Osteocyte (in vitro differentiated cells): ENCODE measurements at regions not wholly inside any gene's neighbourhood (a gene's known extent, or its start where the extent isn't known, plus 50 kb on each side); places are given as distances from the start of the nearest gene placed in this dataset.
"Not testable (repeated sequence)": the region's sequence is repeated elsewhere in the genome, so short reads cannot be mapped to it uniquely, and the experiment has no call there.

Experiments used
- DNase-seq: peaks from one replicate; pipeline ENCODE4 v3.0.0; 2021; ENCODE audit warnings: mixed read lengths; ENCODE audit not compliant: unreplicated experiment; ENCODE audit errors: extremely low spot score
- H3K27ac Mint-ChIP-seq: one replicate; pipeline ENCODE4 v1.8.0; 2021; ENCODE audit warnings: mild to moderate bottlenecking, mixed read lengths; ENCODE audit not compliant: unreplicated experiment
- H3K27me3 Mint-ChIP-seq: one replicate; pipeline ENCODE4 v1.8.0; 2021; ENCODE audit warnings: mixed read lengths; ENCODE audit not compliant: unreplicated experiment
- H3K36me3 Mint-ChIP-seq: one replicate; pipeline ENCODE4 v1.8.0; 2021; ENCODE audit warnings: mixed read lengths; ENCODE audit not compliant: unreplicated experiment
- H3K4me1 Mint-ChIP-seq: one replicate; pipeline ENCODE4 v1.8.0; 2021; ENCODE audit warnings: mixed read lengths; ENCODE audit not compliant: unreplicated experiment
- H3K4me3 Mint-ChIP-seq: one replicate; pipeline ENCODE4 v1.8.0; 2021; ENCODE audit warnings: mild to moderate bottlenecking, moderate library complexity, mixed read lengths; ENCODE audit not compliant: unreplicated experiment
- H3K9me3 Mint-ChIP-seq: one replicate; pipeline ENCODE4 v1.8.0; 2021; ENCODE audit warnings: mixed read lengths; ENCODE audit not compliant: unreplicated experiment
- TF ChIP-seq, protein P1 (sequence below): fragments of 200-600 bp; sonication (generic); IDR thresholded peaks from 2 replicates; pipeline ENCODE4 v1.5.0; 2021; ENCODE audit warnings: antibody characterized with exemption, mild to moderate bottlenecking, moderate library complexity

DNA sequence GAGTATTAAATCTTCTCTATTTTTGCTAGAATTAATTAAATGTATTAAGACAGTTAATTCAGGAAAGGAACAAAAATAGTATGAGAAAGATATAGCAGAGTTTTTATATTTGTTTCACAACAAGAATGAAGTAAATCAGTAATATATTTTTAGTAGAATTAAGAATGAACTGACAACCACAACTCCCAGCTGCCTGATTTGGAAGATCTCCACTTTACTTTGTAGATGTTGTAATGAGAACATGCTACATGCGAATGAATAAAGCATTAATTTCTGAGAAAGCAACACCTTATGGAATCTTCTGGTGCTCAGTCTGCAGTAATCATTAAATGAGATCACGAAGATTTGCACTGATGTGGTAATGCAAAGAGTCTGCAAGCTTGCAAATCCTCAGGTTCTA is 695.6 kb upstream of the PCDH7 start:
- DNase-seq, result no peak
- Mint-ChIP-seq H3K27ac (no peak overlapping the region), H3K4me3 (no peak overlapping the region), H3K4me1 (no peaks in the 10 kb centered on the region), H3K36me3 (no peaks in the 10 kb centered on the region), H3K27me3 (no peaks in the 10 kb centered on the region), H3K9me3 (no peaks in the 10 kb centered on the region)
- TF ChIP-seq, protein P1, sequence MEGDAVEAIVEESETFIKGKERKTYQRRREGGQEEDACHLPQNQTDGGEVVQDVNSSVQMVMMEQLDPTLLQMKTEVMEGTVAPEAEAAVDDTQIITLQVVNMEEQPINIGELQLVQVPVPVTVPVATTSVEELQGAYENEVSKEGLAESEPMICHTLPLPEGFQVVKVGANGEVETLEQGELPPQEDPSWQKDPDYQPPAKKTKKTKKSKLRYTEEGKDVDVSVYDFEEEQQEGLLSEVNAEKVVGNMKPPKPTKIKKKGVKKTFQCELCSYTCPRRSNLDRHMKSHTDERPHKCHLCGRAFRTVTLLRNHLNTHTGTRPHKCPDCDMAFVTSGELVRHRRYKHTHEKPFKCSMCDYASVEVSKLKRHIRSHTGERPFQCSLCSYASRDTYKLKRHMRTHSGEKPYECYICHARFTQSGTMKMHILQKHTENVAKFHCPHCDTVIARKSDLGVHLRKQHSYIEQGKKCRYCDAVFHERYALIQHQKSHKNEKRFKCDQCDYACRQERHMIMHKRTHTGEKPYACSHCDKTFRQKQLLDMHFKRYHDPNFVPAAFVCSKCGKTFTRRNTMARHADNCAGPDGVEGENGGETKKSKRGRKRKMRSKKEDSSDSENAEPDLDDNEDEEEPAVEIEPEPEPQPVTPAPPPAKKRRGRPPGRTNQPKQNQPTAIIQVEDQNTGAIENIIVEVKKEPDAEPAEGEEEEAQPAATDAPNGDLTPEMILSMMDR, result no peak

DNA sequence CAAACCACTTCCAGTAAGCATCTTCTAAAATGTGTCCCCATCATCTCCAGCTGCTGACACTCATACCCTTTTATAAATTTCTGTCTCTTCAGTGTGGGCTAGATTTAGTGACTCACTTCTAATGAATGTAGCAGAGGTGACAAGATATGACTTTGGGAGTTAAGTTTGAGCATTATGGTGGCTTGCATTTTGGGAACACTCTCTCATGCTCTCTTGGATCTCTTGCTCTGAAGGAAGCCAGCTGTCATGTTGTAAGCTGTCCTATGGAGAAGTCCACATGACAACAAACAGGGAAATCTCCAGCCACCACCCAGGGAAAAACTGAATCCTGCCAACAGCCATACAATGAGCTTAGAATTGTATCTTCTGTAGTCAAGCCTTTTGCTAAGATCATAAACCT is 691.3 kb upstream of the PCDH7 start:
- no peaks in the 10 kb centered on the region for H3K4me1 Mint-ChIP-seq
- TF ChIP-seq, protein P1, result no peak
- no peak for DNase-seq
- no peak overlapping the region for H3K27ac Mint-ChIP-seq
- H3K27me3 Mint-ChIP-seq, result no peaks in the 10 kb centered on the region
- H3K4me3 Mint-ChIP-seq, result no peak overlapping the region
- no peaks in the 10 kb centered on the region for H3K36me3 Mint-ChIP-seq
- no peaks in the 10 kb centered on the region for H3K9me3 Mint-ChIP-seq

DNA sequence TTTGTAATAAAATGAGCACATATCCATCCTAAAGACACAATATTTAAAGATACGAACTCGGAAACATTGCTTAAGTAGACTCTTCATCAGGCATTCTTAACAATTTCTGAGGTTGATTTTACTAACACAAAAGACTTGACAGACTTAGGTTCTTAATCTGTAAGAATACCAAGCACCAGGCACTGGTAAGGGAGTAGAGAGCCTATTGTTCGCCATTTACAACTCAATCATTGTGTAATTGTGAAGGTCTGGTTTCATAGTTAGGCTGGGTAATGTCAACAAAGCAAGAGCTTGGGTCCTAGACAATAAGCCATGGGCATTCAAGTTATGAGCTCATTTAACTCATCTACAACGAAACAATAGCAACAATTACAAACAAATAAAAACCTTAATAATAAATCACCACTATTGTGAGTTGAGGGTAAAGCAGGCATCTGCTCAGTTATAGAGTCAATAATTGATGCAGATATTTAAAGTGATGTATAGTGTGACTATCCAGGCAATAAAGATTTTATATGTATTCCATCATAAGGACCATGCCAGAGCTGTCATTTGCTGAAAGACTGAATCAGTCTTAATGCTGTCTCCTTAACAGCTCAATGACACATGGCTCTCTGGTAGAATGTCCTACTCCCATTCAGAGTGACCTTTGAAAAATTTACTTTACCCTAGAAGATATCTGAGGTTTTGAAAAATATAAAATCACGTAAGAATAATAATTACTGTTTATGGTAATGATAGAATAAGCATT is 664.0 kb upstream of the PCDH7 start:
- DNase-seq, result no peak
- TF ChIP-seq, protein P1, result no peak
- no peaks in the 10 kb centered on the region for H3K9me3 Mint-ChIP-seq
- no peaks in the 10 kb centered on the region for H3K36me3 Mint-ChIP-seq
- H3K27ac Mint-ChIP-seq, result no peak overlapping the region
- no peaks in the 10 kb centered on the region for H3K4me1 Mint-ChIP-seq
- H3K27me3 Mint-ChIP-seq, result no peaks in the 10 kb centered on the region
- H3K4me3 Mint-ChIP-seq, result no peak overlapping the region

DNA sequence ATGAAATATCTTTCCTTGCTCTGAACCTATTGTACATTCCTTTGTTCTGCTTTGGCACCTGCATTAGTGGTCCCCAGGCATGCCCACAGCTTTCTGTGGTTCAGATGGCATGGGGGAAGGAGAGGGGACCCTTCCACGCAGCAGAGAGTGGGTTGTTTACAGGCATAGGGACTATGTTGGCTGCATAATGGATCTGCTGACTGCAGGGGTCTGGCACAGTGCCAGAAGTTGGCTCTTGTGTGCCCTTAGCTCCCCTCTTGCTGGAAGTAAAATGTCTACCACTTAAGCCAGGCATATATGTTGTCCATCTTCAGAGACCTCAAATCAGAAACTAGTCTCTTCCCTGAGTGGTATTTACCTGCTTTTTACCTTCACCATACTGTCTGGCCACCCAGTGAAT is 651.9 kb upstream of the PCDH7 start:
- no peaks in the 10 kb centered on the region for H3K27me3 Mint-ChIP-seq
- no peak overlapping the region for H3K4me3 Mint-ChIP-seq
- H3K27ac Mint-ChIP-seq, result no peak overlapping the region
- H3K9me3 Mint-ChIP-seq, result no peaks in the 10 kb centered on the region
- H3K4me1 Mint-ChIP-seq, result no peaks in the 10 kb centered on the region
- H3K36me3 Mint-ChIP-seq, result no peaks in the 10 kb centered on the region
- TF ChIP-seq, protein P1, result no peak
- no peak for DNase-seq

DNA sequence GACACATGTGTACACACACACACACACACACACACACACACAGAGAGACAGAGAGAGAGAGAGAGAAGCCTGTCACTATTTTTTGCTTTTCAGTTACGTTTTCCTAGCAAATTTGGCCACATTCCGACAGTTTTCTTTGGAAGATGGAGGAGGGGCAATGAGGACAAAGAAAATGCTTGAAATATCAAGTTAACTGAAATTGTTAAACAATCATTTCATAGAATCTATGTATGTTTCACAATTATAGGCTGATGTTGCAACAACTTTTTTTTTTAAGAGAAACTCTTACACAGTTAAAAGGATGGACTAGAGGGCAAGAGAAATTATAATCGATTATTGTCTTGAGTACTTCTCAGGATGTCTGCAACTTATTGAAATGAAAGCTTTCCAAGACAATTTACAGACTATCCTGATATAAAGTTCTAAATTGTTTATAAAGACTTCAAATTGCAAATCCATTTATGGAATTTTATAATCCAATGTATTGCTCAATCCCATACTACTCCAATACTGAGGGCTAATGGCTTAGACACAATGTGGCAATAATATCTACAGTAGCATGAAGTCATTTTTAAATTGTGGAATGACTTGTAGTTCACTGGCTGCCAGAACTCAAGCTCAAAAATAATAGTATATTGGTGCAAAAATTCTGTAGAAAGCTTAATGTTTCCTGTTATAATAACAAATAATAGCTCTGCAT is 647.0 kb upstream of the PCDH7 start:
- Mint-ChIP-seq H3K9me3 (peaks cover 6% of the 10 kb centered on the region), H3K4me3 (no peak overlapping the region), H3K36me3 (no peaks in the 10 kb centered on the region), H3K27me3 (peaks cover 2% of the 10 kb centered on the region), H3K4me1 (no peaks in the 10 kb centered on the region), H3K27ac (no peak overlapping the region)
- no peak for DNase-seq
- TF ChIP-seq, protein P1, result no peak

GRCh38 chr4:30092420-30093128 is 627.6 kb upstream of the PCDH7 start:
- H3K27ac Mint-ChIP-seq, H3K36me3 Mint-ChIP-seq, H3K4me1 Mint-ChIP-seq, H3K4me3 Mint-ChIP-seq, H3K27me3 Mint-ChIP-seq: not testable (repeated sequence)
- peaks cover 12% of the 10 kb centered on the region for H3K9me3 Mint-ChIP-seq
- DNase-seq, result peak; percentile 81
